AG10803 (cell line): ENCODE measurements at regions not wholly inside any gene's neighbourhood (a gene's known extent, or its start where the extent isn't known, plus 50 kb on each side); places are given as distances from the start of the nearest gene placed in this dataset.
A peak's percentile ranks its signal among the peaks of the same experiment; 100 is the strongest.

Experiments used
- DNase-seq: peaks from one replicate; pipeline ENCODE4 v3.0.0; 2010; ENCODE audit warnings: low read depth
- H3K4me3 ChIP-seq: 2 replicates; pipeline ENCODE4 v1.5.1; 2011; ENCODE audit warnings: mild to moderate bottlenecking, low read length, control low read depth
- TF ChIP-seq, protein P1 (sequence below): conservative IDR thresholded peaks from 2 replicates; pipeline ENCODE4 v1.5.1; 2011; ENCODE audit warnings: mild to moderate bottlenecking, low read length, control low read depth, inconsistent platforms

- TF ChIP-seq, protein P1, sequence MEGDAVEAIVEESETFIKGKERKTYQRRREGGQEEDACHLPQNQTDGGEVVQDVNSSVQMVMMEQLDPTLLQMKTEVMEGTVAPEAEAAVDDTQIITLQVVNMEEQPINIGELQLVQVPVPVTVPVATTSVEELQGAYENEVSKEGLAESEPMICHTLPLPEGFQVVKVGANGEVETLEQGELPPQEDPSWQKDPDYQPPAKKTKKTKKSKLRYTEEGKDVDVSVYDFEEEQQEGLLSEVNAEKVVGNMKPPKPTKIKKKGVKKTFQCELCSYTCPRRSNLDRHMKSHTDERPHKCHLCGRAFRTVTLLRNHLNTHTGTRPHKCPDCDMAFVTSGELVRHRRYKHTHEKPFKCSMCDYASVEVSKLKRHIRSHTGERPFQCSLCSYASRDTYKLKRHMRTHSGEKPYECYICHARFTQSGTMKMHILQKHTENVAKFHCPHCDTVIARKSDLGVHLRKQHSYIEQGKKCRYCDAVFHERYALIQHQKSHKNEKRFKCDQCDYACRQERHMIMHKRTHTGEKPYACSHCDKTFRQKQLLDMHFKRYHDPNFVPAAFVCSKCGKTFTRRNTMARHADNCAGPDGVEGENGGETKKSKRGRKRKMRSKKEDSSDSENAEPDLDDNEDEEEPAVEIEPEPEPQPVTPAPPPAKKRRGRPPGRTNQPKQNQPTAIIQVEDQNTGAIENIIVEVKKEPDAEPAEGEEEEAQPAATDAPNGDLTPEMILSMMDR: no peak
These were observed 102.9 kb upstream of the PHYHIPL start for GRCh38 chr10:59073456-59074053.

GRCh38 chr10:59075576-59075975 lies 100.9 kb upstream of the PHYHIPL start:
- H3K4me3 ChIP-seq: no peak overlapping the region
- no peak for DNase-seq
- TF ChIP-seq, protein P1: no peak

More at GRCh38 chr10:59073456-59074053, 102.9 kb upstream of the PHYHIPL start:
- H3K4me3 ChIP-seq: no peak overlapping the region
- no peak for DNase-seq

GRCh38 chr10:59077855-59078254 lies 98.6 kb upstream of the PHYHIPL start:
- H3K4me3 ChIP-seq: no peak overlapping the region
- no peak for DNase-seq
- TF ChIP-seq, protein P1: no peak

DNA sequence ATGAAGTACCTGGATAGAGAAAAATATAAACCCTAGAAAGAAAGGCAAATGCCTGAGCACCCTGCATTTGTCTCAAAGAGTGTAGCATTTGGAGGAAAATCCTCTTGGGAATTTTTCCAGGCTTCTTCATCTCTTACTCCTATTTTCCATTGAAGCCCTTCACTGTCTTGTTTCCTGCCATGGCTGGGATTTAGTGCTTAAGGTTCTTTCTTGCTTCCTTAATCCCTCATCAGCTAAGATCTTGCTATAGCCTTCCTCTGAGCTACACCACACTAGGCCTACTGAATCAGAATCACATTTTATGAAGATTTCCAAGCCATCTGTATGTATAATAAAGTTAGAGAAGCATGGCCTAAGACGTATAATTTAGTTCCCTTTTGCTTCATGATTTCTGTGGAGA lies 97.5 kb upstream of the PHYHIPL start:
- H3K4me3 ChIP-seq: no peak overlapping the region
- TF ChIP-seq, protein P1: no peak
- DNase-seq: no peak

GRCh38 chr10:59079386-59080226 lies 96.8 kb upstream of the PHYHIPL start:
- no peak overlapping the region for H3K4me3 ChIP-seq
- TF ChIP-seq, protein P1: no peak
- peak; percentile 60 for DNase-seq

DNA sequence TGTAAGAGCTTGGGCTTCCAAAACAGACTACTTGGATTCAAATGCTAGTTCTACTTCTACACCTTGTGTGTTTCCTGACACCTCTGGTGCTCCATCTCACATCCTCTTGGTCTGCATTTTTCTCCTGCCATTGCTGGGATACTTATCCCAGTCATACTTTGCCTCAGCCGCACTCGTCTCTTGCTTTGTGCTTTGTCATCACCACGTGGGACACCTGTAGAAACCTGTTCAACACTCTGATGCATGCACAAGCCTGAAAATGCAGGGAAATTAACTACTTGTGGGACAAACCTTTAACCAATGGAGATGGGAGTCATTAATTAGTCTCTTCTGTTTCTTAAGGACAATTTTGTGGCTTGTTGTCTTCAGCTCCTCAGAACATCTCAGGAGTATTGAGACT lies 94.2 kb upstream of the PHYHIPL start:
- DNase-seq: no peak

More for the DNA sequence above, 94.2 kb upstream of the PHYHIPL start:
- no peak overlapping the region for H3K4me3 ChIP-seq
- TF ChIP-seq, protein P1: no peak
